NB4 (cell line): ENCODE measurements at regions not wholly inside any gene's neighbourhood (a gene's known extent, or its start where the extent isn't known, plus 50 kb on each side); places are given as distances from the start of the nearest gene placed in this dataset.
"Not testable (repeated sequence)": the region's sequence is repeated elsewhere in the genome, so short reads cannot be mapped to it uniquely, and the experiment has no call there.

Experiments
- TF ChIP-seq, protein P1 (sequence below): IDR thresholded peaks from 2 replicates; pipeline ENCODE4 v1.6.1; 2011; ENCODE audit warnings: low read depth, low read length
- TF ChIP-seq, protein P2 (sequence below): IDR thresholded peaks from one replicate; pipeline ENCODE4 v1.5.1; 2012; ENCODE audit warnings: low read depth, low read length

DNA sequence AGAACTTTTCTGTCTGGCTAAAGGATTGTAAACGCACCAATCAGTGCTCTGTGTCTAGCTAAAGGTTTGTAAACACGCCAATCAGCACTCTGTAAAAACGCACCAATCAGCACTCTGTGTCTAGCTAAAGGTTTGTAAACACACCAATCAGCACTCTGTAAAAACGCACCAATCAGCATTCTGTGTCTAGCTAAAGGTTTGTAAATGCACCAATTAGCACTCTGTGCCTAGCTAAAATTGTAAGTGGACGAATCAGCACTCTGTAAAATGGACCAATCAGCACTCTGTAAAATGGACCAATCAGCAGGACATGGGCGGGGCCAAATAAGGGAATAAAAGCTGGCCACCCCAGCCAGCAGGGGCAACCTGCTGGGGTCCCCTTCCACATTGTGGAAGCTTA lies 134.1 kb downstream of the PSAT1 start:
- TF ChIP-seq, protein P1, sequence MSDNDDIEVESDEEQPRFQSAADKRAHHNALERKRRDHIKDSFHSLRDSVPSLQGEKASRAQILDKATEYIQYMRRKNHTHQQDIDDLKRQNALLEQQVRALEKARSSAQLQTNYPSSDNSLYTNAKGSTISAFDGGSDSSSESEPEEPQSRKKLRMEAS = not testable (repeated sequence)
- TF ChIP-seq, protein P2, sequence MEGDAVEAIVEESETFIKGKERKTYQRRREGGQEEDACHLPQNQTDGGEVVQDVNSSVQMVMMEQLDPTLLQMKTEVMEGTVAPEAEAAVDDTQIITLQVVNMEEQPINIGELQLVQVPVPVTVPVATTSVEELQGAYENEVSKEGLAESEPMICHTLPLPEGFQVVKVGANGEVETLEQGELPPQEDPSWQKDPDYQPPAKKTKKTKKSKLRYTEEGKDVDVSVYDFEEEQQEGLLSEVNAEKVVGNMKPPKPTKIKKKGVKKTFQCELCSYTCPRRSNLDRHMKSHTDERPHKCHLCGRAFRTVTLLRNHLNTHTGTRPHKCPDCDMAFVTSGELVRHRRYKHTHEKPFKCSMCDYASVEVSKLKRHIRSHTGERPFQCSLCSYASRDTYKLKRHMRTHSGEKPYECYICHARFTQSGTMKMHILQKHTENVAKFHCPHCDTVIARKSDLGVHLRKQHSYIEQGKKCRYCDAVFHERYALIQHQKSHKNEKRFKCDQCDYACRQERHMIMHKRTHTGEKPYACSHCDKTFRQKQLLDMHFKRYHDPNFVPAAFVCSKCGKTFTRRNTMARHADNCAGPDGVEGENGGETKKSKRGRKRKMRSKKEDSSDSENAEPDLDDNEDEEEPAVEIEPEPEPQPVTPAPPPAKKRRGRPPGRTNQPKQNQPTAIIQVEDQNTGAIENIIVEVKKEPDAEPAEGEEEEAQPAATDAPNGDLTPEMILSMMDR = not testable (repeated sequence)
